ENCODE measurements at regions not wholly inside any gene's neighbourhood (a gene's known extent, or its start where the extent isn't known, plus 50 kb on each side); places are given as distances from the start of the nearest gene placed in this dataset.

GRCh38 chr6:3949521-3949920 is 100.3 kb downstream of the FAM50B start:
- ChIA-PET CTCF (ENCODE audit: low intra/inter-chr PET ratio) (no interaction called here), POLR2A (interaction anchor here (0.6 kb wide), 1 partner anchor 39 kb away, joined by 3 read pairs; no protein-coding TSS in a partner anchor)
- in situ Hi-C loops (cut with MboI), result no loop called here
- TF ChIP-seq ZNF77 (CRISPR knock-in tag; IDR thresholded peaks at IDR 0.05) (no peak), MXI1 (IDR thresholded peaks at IDR 0.05; ENCODE audit: low read depth, low read length) (no peak), ZNF274 (IDR thresholded peaks at IDR 0.05; ENCODE audit: borderline replicate concordance, low read depth, low read length) (no peak), RNF219 (CRISPR knock-in tag; IDR thresholded peaks at IDR 0.05) (no peak), MAZ (CRISPR knock-in tag; conservative IDR thresholded peaks at IDR 0.05 in 1 of 2, IDR thresholded peaks at IDR 0.05 in 1 of 2) (no peak), HOMEZ (CRISPR knock-in tag; IDR thresholded peaks at IDR 0.05) (no peak), ZNF165 (CRISPR knock-in tag; IDR thresholded peaks at IDR 0.05; ENCODE audit: borderline replicate concordance) (no peak), CHAMP1 (IDR thresholded peaks at IDR 0.05) (no peak), ZNF324 (CRISPR knock-in tag; IDR thresholded peaks at IDR 0.05) (no peak), NONO (IDR thresholded peaks at IDR 0.05; ENCODE audit: low read depth in 2 of 2, low read length in 1 of 2) (no peak), COPS2 (conservative IDR thresholded peaks at IDR 0.05) (no peak), HINFP (tag; conservative IDR thresholded peaks at IDR 0.05; ENCODE audit: low read depth) (no peak)

More at GRCh38 chr6:3949521-3949920, 100.3 kb downstream of the FAM50B start:
- WGBS (ENCODE audit: insufficient coverage, low coverage, missing lambda C conversion rate), result under 1% methylated on average over 6 of the region's 6 CpGs
- Histone ChIP-seq H3K79me2 (ENCODE audit: control insufficient read depth, insufficient read depth, low read length) (no peaks in the 10 kb centered on the region), H3K4me1 (replicated peaks in 1 of 2; ENCODE audit: control insufficient read depth in 2 of 2, insufficient read depth in 2 of 2, low read length in 2 of 2) (peaks cover 0 to 3% of the 10 kb centered on the region in 2 experiments; a peak in 1 of 5 replicates), H3K27ac (ENCODE audit: extremely low read depth, low read depth, low read length) (no peak overlapping the region), H3K36me3 (ENCODE audit: control insufficient read depth, insufficient read depth, low read length) (no peaks in the 10 kb centered on the region), H2AFZ (ENCODE audit: low read depth, low read length) (no peak overlapping the region), H3K9me3 (replicated peaks; ENCODE audit: control insufficient read depth, insufficient read depth, low read depth, low read length) (no peaks in the 10 kb centered on the region), H3K4me2 (ENCODE audit: insufficient read depth, low read length) (no peak overlapping the region), H3K9ac (ENCODE audit: insufficient read depth in 1 of 2, low read depth in 2 of 2, low read length in 2 of 2) (no peak overlapping the region), H3K9me1 (ENCODE audit: control insufficient read depth, insufficient read depth, low read length) (no peaks in the 10 kb centered on the region), H4K20me1 (replicated peaks; ENCODE audit: control insufficient read depth, insufficient read depth, low read length) (no peaks in the 10 kb centered on the region), H3K27me3 (ENCODE audit: control insufficient read depth in 2 of 2, insufficient read depth in 2 of 2, low read length in 2 of 2) (peaks cover 34 to 37% of the 10 kb centered on the region in 2 experiments), H3K4me3 (no peak overlapping the region)
- ATAC-seq, result no peak
- no TSS peak for BruUV-seq (replicated peaks)
- no peak for FAIRE-seq
- DNase-seq (ENCODE audit: extremely low read depth in 1 of 4, low spot score in 3 of 4), result no peak
- intact Hi-C loops (cut with micrococcal nuclease), result no loop called here
